Suprapubic skin (tissue), 4 donors: ENCODE measurements at regions not wholly inside any gene's neighbourhood (a gene's known extent, or its start where the extent isn't known, plus 50 kb on each side); places are given as distances from the start of the nearest gene placed in this dataset.

ENCODE experiments used
- DNase-seq, 2 donors: peaks; one replicate each; pipeline ENCODE4 v3.0.0-alpha.2; 2019; ENCODE audit warnings: low spot score in 2 of 2
- H3K27ac ChIP-seq: fragments of 200-600 bp; sonication (generic); one replicate; pipeline ENCODE4 v1.5.1; 2019
- H3K27me3 ChIP-seq: fragments of 200-600 bp; sonication (generic); one replicate; pipeline ENCODE4 v1.5.1; 2019
- H3K36me3 ChIP-seq: fragments of 200-600 bp; sonication (generic); one replicate; pipeline ENCODE4 v1.5.1; 2019
- H3K4me1 ChIP-seq: fragments of 200-600 bp; sonication (generic); one replicate; pipeline ENCODE4 v1.5.1; 2019
- H3K4me3 ChIP-seq: fragments of 200-600 bp; sonication (generic); one replicate; pipeline ENCODE4 v1.5.1; 2019; ENCODE audit warnings: mild to moderate bottlenecking
- H3K9me3 ChIP-seq: fragments of 200-600 bp; sonication (generic); one replicate; pipeline ENCODE4 v1.5.1; 2019
- EP300 ChIP-seq: sonication (generic); formaldehyde crosslinking; IDR thresholded peaks from one replicate; pipeline ENCODE4 v1.6.1; 2017; ENCODE audit warnings: antibody characterized with exemption
- POLR2A ChIP-seq, 2 donors: fragments of 450-650 bp; IDR thresholded peaks; one replicate each; pipeline ENCODE4 v1.6.1; 2017; ENCODE audit warnings: antibody characterized with exemption in 2 of 2, mild to moderate bottlenecking in 2 of 2, moderate library complexity in 2 of 2
- POLR2AphosphoS5 ChIP-seq, 3 donors: sonication (generic); formaldehyde crosslinking; IDR thresholded peaks; one replicate each; pipeline ENCODE4 v1.6.1; 2017; ENCODE audit warnings: antibody characterized with exemption in 3 of 3
- WGBS: methylation state at CpG from one replicate; pipeline ENCODE4 v1.1.5; 2018; 5-methylcytosine and 5-hydroxymethylcytosine counted together
- TF ChIP-seq, protein P1 (sequence below), 2 donors: fragments of 200-600 bp in 1 of 2; fragments of 450-650 bp in 1 of 2; sonication (generic) in 1 of 2; IDR thresholded peaks; one replicate each; pipeline ENCODE4 v1.5.1; 2016 to 2019; ENCODE audit warnings: antibody characterized with exemption in 2 of 2, mild to moderate bottlenecking in 1 of 2, moderate library complexity in 1 of 2

DNA sequence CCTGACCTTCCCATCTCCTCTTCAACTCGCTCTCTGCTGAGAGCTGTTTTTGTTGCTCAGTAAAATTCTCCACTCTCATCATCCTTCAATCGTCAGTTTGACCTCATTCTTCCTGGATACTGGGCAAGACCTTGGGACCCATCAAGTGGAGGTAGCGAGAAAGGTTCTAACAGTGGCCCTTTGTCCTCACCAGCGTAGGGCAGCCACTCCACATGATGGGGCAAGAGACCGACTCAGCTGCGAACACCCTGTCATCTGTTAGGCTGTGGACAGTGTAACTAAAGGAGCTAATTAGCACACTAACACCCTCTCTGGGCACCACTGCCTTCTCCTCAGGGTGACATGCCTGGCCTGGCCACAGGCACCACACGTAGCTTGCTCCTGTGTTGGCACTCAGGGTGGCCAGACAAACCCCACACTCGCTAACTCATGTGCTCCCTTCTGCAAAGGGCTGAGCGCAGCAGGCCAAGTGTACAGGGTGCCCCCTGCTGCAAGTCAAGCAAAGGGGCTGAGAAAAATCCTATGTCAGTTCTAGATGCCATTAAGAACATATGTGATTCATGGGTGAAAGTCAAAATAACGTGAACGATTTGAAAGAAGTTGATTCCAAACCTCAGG lies 1216.0 kb downstream of the SLITRK5 start:
- Histone ChIP-seq H3K9me3 (no peaks in the 10 kb centered on the region), H3K4me3 (no peak overlapping the region), H3K27ac (no peak overlapping the region), H3K36me3 (no peaks in the 10 kb centered on the region), H3K27me3 (no peaks in the 10 kb centered on the region), H3K4me1 (no peaks in the 10 kb centered on the region)
- DNase-seq, result no peak
- TF ChIP-seq, protein P1, sequence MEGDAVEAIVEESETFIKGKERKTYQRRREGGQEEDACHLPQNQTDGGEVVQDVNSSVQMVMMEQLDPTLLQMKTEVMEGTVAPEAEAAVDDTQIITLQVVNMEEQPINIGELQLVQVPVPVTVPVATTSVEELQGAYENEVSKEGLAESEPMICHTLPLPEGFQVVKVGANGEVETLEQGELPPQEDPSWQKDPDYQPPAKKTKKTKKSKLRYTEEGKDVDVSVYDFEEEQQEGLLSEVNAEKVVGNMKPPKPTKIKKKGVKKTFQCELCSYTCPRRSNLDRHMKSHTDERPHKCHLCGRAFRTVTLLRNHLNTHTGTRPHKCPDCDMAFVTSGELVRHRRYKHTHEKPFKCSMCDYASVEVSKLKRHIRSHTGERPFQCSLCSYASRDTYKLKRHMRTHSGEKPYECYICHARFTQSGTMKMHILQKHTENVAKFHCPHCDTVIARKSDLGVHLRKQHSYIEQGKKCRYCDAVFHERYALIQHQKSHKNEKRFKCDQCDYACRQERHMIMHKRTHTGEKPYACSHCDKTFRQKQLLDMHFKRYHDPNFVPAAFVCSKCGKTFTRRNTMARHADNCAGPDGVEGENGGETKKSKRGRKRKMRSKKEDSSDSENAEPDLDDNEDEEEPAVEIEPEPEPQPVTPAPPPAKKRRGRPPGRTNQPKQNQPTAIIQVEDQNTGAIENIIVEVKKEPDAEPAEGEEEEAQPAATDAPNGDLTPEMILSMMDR (IDR thresholded peaks at IDR 0.05), result no peak
- no peak for TF ChIP-seq POLR2A (IDR thresholded peaks at IDR 0.05)
- no peak for TF ChIP-seq POLR2AphosphoS5 (IDR thresholded peaks at IDR 0.05)
- no peak for TF ChIP-seq EP300
- WGBS, result 92% methylated on average over 11 of the region's 11 CpGs

DNA sequence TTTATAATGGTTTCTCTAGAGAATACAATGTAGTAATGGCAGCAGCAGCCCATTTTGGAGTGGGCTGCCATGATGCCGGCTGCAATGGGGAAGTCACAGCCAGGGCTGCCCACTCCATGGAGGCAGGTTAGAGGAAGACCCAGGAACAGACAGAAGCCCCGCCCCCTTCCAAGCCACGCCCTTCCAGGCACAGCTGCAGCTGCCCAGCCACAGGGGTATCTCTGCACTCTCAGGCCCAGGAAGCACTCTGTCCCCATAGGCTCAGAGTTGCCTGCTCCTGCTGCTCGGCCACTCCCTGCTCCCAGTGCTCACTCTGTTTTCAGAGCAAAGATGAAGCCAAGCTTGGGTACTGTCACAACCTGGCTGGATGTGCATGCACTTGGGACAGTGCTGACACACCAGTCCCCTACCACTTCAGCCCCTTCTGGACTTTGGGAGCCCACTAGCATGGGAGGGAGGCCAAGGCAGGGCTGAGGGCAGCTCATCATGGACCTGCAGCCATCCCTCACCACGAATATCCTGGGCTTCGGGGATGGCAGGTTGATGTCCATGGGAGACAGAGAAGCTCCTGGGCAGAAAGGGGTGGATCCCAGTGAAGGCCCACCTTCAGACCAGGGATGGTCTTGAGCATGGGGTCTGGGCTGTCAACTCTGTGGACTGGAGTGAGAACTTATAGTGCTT lies 1224.2 kb downstream of the SLITRK5 start:
- no peaks in the 10 kb centered on the region for H3K4me1 ChIP-seq
- no peaks in the 10 kb centered on the region for H3K27me3 ChIP-seq
- no peaks in the 10 kb centered on the region for H3K9me3 ChIP-seq
- no peak for DNase-seq
- H3K36me3 ChIP-seq, result no peaks in the 10 kb centered on the region
- H3K27ac ChIP-seq, result no peak overlapping the region
- 92% methylated on average over 1 of the region's 6 CpGs for WGBS
- H3K4me3 ChIP-seq, result no peak overlapping the region
- TF ChIP-seq POLR2AphosphoS5 (IDR thresholded peaks at IDR 0.05) (no peak), EP300 (no peak)

DNA sequence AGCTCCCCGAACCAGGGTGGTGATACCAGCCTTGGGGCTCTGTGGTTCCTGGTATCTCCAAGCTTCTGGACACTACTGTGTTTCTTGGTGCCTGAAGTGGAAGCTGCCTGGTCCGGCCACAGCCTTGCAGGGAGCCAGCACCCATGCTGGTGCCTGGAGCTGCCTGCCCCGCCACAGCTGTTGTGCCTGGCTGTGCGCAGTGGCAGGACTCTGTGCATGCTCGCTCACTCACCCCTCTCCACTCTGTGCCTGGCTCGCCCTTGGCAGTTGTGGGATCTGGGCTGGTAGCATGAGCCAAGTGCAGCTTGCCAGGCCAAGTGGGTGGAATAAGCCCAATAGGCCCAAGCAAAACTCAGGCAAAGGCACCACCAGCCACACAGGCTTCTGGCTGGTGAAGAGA lies 1225.3 kb downstream of the SLITRK5 start:
- WGBS, result 67% methylated on average over 2 of the region's 6 CpGs
- H3K9me3 ChIP-seq, result no peaks in the 10 kb centered on the region

DNA sequence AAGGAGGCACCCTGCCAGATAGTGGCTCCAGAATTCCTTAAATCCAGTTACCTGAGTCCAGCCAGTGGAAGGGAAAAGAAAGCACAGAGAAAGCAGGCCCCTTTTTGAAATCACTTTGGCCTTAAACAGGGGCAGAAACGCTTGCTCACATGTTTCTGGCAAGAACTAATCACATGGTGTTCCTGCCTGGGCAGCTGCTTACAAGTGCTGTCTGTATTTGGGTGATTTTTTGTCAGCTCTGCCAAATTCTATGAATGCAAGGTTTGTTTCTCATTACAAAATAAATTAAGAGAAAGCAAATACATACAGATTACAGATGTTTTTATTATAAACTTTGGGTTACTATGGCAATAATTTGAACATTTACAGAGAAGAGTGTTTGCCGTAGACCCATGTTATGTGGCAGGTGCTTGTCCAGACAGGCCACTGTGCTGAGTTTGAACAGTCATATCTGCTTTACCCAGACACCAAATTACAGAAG lies 1237.8 kb downstream of the SLITRK5 start:
- H3K36me3 ChIP-seq, result no peaks in the 10 kb centered on the region
- H3K4me1 ChIP-seq, result peaks cover 16% of the 10 kb centered on the region
- DNase-seq, result no peak
- TF ChIP-seq POLR2AphosphoS5 (IDR thresholded peaks at IDR 0.05), result no peak
- TF ChIP-seq POLR2A (IDR thresholded peaks at IDR 0.05), result no peak
- TF ChIP-seq, protein P1 (IDR thresholded peaks at IDR 0.05), result no peak
- no peak for TF ChIP-seq EP300
- no peak overlapping the region for H3K27ac ChIP-seq
- no peaks in the 10 kb centered on the region for H3K27me3 ChIP-seq
- 11% methylated on average over 2 of the region's 2 CpGs for WGBS
- H3K4me3 ChIP-seq, result no peak overlapping the region
- no peaks in the 10 kb centered on the region for H3K9me3 ChIP-seq

More for the DNA sequence above, 1225.3 kb downstream of the SLITRK5 start:
- H3K36me3 ChIP-seq, result no peaks in the 10 kb centered on the region
- no peak overlapping the region for H3K4me3 ChIP-seq
- H3K4me1 ChIP-seq, result no peaks in the 10 kb centered on the region
- no peak for TF ChIP-seq POLR2A (IDR thresholded peaks at IDR 0.05)
- TF ChIP-seq POLR2AphosphoS5 (IDR thresholded peaks at IDR 0.05), result no peak
- TF ChIP-seq, protein P1 (IDR thresholded peaks at IDR 0.05), result no peak
- TF ChIP-seq EP300, result no peak
- no peaks in the 10 kb centered on the region for H3K27me3 ChIP-seq
- H3K27ac ChIP-seq, result no peak overlapping the region
- no peak for DNase-seq

DNA sequence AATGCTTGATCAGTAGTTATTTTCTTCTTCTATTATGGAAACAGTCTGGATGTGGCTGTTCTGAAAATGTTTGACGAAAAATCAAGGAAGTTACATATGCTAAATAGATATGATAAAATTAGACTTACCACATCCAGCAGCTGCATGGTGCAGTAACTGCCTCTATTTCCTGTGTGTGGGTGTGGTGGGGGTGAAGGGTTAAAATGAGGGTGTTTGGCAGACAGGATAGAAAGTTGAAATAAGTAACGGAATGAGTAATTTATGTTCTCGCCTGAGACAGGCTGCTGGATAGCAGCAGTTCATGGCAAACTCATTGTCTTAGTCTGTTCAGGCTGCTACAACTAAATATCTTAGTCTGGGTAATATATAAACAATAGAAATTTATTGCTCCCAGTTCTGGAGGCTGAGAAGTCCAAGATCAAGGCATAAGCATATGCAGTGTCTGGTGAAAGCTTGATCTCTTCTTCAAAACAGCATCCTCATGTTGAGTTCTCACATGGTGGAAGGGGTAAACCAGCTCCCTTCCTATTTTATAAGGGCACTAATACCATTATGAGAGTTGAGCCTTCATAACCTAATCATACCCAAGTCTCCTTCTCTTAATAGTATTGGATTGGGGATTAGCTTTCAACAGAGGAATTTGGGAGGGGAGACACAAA lies 1248.9 kb downstream of the SLITRK5 start:
- Histone ChIP-seq H3K4me1 (no peaks in the 10 kb centered on the region), H3K27ac (no peak overlapping the region), H3K9me3 (no peaks in the 10 kb centered on the region), H3K36me3 (no peaks in the 10 kb centered on the region), H3K27me3 (no peaks in the 10 kb centered on the region), H3K4me3 (no peak overlapping the region)
- 63% methylated on average over 3 of the region's 3 CpGs for WGBS
- DNase-seq, result no peak
- TF ChIP-seq EP300 (no peak), POLR2AphosphoS5 (IDR thresholded peaks at IDR 0.05) (no peak), POLR2A (IDR thresholded peaks at IDR 0.05) (no peak)
- TF ChIP-seq, protein P1 (IDR thresholded peaks at IDR 0.05), result no peak
